DND-41 (cell line): ENCODE measurements at regions not wholly inside any gene's neighbourhood (a gene's known extent, or its start where the extent isn't known, plus 50 kb on each side); places are given as distances from the start of the nearest gene placed in this dataset.

ENCODE experiments used
- CTCF ChIP-seq: IDR thresholded peaks from 2 replicates; pipeline ENCODE4 v1.5.1; 2012; ENCODE audit warnings: borderline replicate concordance, low read length, moderate library complexity, mild to moderate bottlenecking; ENCODE audit not compliant: poor library complexity, severe bottlenecking; ENCODE audit errors: extremely low read depth
- EZH2 ChIP-seq: IDR thresholded peaks from 3 replicates; pipeline ENCODE4 v1.6.1; 2012; ENCODE audit warnings: borderline replicate concordance, low read depth, mild to moderate bottlenecking, moderate library complexity, low read length, inconsistent platforms; ENCODE audit not compliant: severe bottlenecking

- no peak for TF ChIP-seq CTCF
- no peak for TF ChIP-seq EZH2
Measured at GRCh38 chr7:79664884-79665676, 211.6 kb upstream of the MAGI2 start.
